ENCODE measurements at regions not wholly inside any gene's neighbourhood (a gene's known extent, or its start where the extent isn't known, plus 50 kb on each side); places are given as distances from the start of the nearest gene placed in this dataset.

- TF ChIP-seq CTCF (IDR thresholded peaks at IDR 0.05; ENCODE audit: control extremely low read depth, extremely low read depth, low read depth, missing control alignments): no peak
- CTCF ChIA-PET: interaction anchor here (1.3 kb wide), 1 partner anchor 12 kb away, joined by 3 read pairs; no protein-coding TSS in a partner anchor
- no peak for DNase-seq (ENCODE audit: extremely low spot score)
- POLR2A ChIA-PET: no interaction called here
Observed at GRCh38 chr9:120197605-120198004, 382.4 kb downstream of the CDK5RAP2 start.

- ChIA-PET POLR2A (no interaction called here), CTCF (interaction anchor here (1.8 kb wide), 1 partner anchor 12 kb away, joined by 4 read pairs; no protein-coding TSS in a partner anchor)
- no peak for TF ChIP-seq CTCF (IDR thresholded peaks at IDR 0.05; ENCODE audit: control extremely low read depth, extremely low read depth, low read depth, missing control alignments)
- no peak for DNase-seq (ENCODE audit: extremely low spot score)
Observed at GRCh38 chr9:120191141-120191540, 388.8 kb downstream of the CDK5RAP2 start.

- no peak for DNase-seq (ENCODE audit: extremely low spot score)
- no peak for TF ChIP-seq CTCF (IDR thresholded peaks at IDR 0.05; ENCODE audit: control extremely low read depth, extremely low read depth, low read depth, missing control alignments)
- ChIA-PET CTCF (no interaction called here), POLR2A (no interaction called here)
Observed at GRCh38 chr9:120187758-120188157, 392.2 kb downstream of the CDK5RAP2 start.

GRCh38 chr9:120186276-120186675, 393.7 kb downstream of the CDK5RAP2 start:
- no peak for DNase-seq (ENCODE audit: extremely low spot score)
- POLR2A ChIA-PET: no interaction called here

GRCh38 chr9:120184266-120184665, 395.7 kb downstream of the CDK5RAP2 start:
- ChIA-PET POLR2A (no interaction called here), CTCF (no interaction called here)
- TF ChIP-seq CTCF (IDR thresholded peaks at IDR 0.05; ENCODE audit: control extremely low read depth, extremely low read depth, low read depth, missing control alignments): no peak
- DNase-seq (ENCODE audit: extremely low spot score): no peak

More at GRCh38 chr9:120186276-120186675, 393.7 kb downstream of the CDK5RAP2 start:
- CTCF ChIA-PET: interaction anchor here (1.0 kb wide), 2 partner anchors 10 to 17 kb away, joined by 3 to 4 read pairs; no protein-coding TSS in a partner anchor
- no peak for TF ChIP-seq CTCF (IDR thresholded peaks at IDR 0.05; ENCODE audit: control extremely low read depth, extremely low read depth, low read depth, missing control alignments)

GRCh38 chr9:120183615-120184014, 396.4 kb downstream of the CDK5RAP2 start:
- no peak for DNase-seq (ENCODE audit: extremely low spot score)
- ChIA-PET CTCF (no interaction called here), POLR2A (no interaction called here)
- no peak for TF ChIP-seq CTCF (IDR thresholded peaks at IDR 0.05; ENCODE audit: control extremely low read depth, extremely low read depth, low read depth, missing control alignments)

GRCh38 chr9:120182011-120182410, 398.0 kb downstream of the CDK5RAP2 start:
- DNase-seq (ENCODE audit: extremely low spot score): no peak
- no peak for TF ChIP-seq CTCF (IDR thresholded peaks at IDR 0.05; ENCODE audit: control extremely low read depth, extremely low read depth, low read depth, missing control alignments)
- CTCF ChIA-PET: no interaction called here
- POLR2A ChIA-PET: no interaction called here
